ENCODE measurements at regions not wholly inside any gene's neighbourhood (a gene's known extent, or its start where the extent isn't known, plus 50 kb on each side); places are given as distances from the start of the nearest gene placed in this dataset.

DNA sequence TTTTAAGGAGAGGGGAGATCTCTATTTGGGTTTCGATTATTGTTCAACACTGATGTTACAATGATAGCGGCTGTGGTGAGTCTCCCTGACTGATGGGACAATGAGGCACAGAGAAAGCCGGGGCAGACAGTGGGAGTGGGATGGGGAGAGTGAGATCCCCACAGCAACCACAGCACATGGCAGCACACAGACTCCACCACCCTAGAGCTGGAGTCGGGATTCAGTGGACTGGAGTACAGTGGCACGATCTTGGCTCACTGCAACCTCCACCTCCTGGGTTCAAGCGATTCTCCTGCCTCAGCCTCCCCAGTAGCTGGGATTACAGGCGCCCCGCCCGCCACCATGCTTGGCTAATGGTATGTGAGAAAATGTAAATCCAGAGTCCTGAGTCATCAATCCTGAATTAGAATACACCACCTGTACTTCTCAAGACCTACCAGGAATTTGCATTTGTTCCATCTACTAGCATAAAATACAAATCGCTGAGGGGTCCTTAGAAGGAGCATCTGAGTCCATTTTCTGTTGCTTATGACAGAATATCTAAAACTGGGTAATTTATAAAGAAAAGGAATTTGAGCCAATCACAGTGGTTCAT lies 125.8 kb downstream of the TOMM20 start:
- Histone ChIP-seq H3K36me3 (no peaks in the 10 kb centered on the region), H3K27ac (no peak overlapping the region), H3K9me3 (peaks cover 0 to 5% (median 1%) of the 10 kb centered on the region in 11 donors), H3K4me1 (peaks cover 7 to 19% (median 14%) of the 10 kb centered on the region in 9 donors), H3K27me3 (no peaks in the 10 kb centered on the region), H3K4me3 (no peak overlapping the region)
- whole genome bisulfite sequencing, 2 donors, result 97 to 98% methylated on average over 10 of the region's 10 CpGs
- no peak for ATAC-seq
- DNase-seq, result no peak
- intact Hi-C loops (cut with DNase I), result loop anchor here in 1 of 10 donors (5.0 kb wide), 1 partner anchor 44 kb away; no protein-coding TSS in a partner anchor
- TF ChIP-seq CTCF (IDR thresholded peaks at IDR 0.05), result no peak

- no peak overlapping the region for H3K27ac ChIP-seq
- no peaks in the 10 kb centered on the region for H3K36me3 ChIP-seq
- intact Hi-C loops (cut with DNase I), result loop anchor here in 5 of 10 donors (2.0 to 10.0 kb wide), 12 partner anchors 45 to 505 kb away; partner anchors contain the start of gene IRF2BP2 (in 2 of the 5)
- H3K4me1 ChIP-seq, result peaks cover 21 to 35% (median 30%) of the 10 kb centered on the region in 9 donors
- H3K27me3 ChIP-seq, result no peaks in the 10 kb centered on the region
- no peak for TF ChIP-seq CTCF (IDR thresholded peaks at IDR 0.05)
- ATAC-seq, result no peak
- no peak for DNase-seq
- H3K4me3 ChIP-seq, result no peak overlapping the region
- H3K9me3 ChIP-seq, result no peaks in the 10 kb centered on the region
- WGBS, 2 donors, result 96 to 98% methylated on average over 10 of the region's 10 CpGs
These were observed 129.1 kb downstream of the TOMM20 start for GRCh38 chr1:234999513-234999940.

DNA sequence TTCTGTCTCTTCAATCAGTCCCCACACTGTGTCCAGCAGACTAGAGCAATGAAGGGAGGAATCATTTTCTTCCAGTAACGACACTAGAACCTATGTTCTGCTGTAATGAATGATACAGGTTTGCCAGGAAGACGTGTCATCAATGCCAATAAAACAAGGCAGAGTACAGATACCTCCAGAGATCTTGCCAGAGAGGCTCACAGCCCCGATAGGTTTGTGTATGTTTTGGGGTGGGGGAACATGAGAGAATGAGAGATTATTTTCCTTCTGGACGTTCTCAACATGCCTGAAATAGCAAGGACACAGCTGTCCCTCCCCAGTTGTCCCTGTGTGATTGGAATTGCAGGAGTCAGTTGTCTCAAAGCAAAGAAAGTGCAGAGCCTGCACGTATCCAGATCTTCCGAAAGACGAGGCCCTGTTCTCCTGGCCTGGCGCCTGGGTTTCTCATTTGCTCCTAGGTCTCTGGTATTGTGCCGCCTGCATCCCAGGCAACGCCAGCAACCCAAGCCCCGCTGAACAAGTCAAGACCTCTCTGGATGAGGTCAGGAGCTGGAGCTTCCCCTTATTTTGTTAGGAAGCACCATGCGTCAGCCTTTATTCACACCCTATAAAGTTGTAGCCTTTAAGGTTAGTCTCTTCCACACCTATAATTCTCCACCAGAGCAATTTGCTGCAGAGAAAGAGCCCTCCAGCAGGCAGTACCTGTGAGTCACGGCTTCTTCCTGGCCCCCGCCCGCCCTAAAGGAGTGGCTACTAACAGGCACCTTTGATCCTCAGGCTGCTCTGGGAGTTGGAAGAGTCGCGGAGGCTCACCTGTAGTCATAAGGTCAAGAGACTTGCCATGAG lies 130.5 kb downstream of the TOMM20 start:
- peak overlapping the region in 5 of 10 donors; percentile 6 to 13 (median 12) for H3K4me3 ChIP-seq
- peak overlapping the region; percentile 87 to 95 (median 92) for H3K27ac ChIP-seq
- WGBS, 2 donors, result 39 to 40% methylated on average over 17 of the region's 17 CpGs
- no peaks in the 10 kb centered on the region for H3K36me3 ChIP-seq
- peaks cover 21 to 35% (median 30%) of the 10 kb centered on the region in 9 donors for H3K4me1 ChIP-seq
- peak; percentile 68 to 72 for DNase-seq
- ATAC-seq, result peak; percentile 16 to 67 (median 50)
- no peak for TF ChIP-seq CTCF (IDR thresholded peaks at IDR 0.05)
- intact Hi-C loops (cut with DNase I), result loop anchor here in 5 of 10 donors (1.0 to 10.0 kb wide), 16 partner anchors 47 to 503 kb away; partner anchors contain the start of gene IRF2BP2 (in 3 of the 5)
- H3K27me3 ChIP-seq, result no peaks in the 10 kb centered on the region
- no peaks in the 10 kb centered on the region for H3K9me3 ChIP-seq

DNA sequence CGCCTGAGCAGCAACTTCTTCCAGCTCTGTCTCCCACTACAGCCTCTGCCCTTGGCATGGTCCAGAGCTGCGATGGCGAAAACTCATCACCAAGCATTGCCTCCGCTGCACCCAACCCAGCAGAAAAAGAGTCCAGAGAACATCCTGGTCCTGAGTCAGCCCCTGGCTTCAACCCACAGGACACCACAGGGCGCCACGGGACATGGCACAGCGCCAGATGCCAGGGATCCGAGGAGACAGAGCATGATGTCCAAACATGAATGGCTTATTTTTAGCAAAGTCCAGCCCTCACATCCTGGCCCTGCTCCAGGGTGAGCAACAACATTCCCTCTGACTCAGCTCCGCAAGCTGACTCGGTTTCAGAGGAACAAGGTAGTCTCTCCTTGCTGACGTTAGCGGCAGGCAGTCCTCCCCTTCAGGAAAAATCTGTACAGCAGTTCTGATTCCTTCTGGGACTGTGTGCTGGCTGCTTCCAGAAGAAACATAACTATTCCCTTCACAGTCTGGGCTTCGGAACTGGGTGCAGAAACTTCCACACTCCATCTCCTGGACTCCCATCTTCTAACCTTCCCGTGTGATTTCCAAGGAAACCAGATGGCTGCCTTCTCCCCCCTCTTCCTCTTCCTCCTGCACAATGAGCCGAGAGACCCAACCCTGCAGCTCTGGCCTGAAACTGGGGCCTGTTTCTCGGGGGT lies 131.3 kb downstream of the TOMM20 start:
- Histone ChIP-seq H3K36me3 (no peaks in the 10 kb centered on the region), H3K4me3 (peak overlapping the region in 5 of 10 donors; percentile 6 to 13 (median 12)), H3K9me3 (no peaks in the 10 kb centered on the region), H3K27me3 (no peaks in the 10 kb centered on the region), H3K4me1 (peaks cover 21 to 35% (median 30%) of the 10 kb centered on the region in 9 donors), H3K27ac (peak overlapping the region; percentile 87 to 95 (median 92))
- intact Hi-C loops (cut with DNase I), result loop anchor here in 5 of 10 donors (1.0 to 10.0 kb wide), 16 partner anchors 47 to 503 kb away; partner anchors contain the start of gene IRF2BP2 (in 3 of the 5)
- ATAC-seq, result peak; percentile 91 to 98 (median 96)
- 7 to 10% methylated on average over 16 of the region's 16 CpGs for WGBS, 2 donors
- no peak for TF ChIP-seq CTCF (IDR thresholded peaks at IDR 0.05)
- peak; percentile 97 for DNase-seq

Data from heart right ventricle (tissue), 16 donors.